Dendritic cell treated with granulocyte-macrophage colony-stimulating factor and Interleukin-4, amounts not matched to agents 40 ng/mL and 50 ng/mL, for 4 days (primary cell): ENCODE measurements at regions not wholly inside any gene's neighbourhood (a gene's known extent, or its start where the extent isn't known, plus 50 kb on each side); places are given as distances from the start of the nearest gene placed in this dataset.

Experiments
- H3K27ac Mint-ChIP-seq: one replicate; pipeline ENCODE4 v1.8.0; 2022; ENCODE audit warnings: mild to moderate bottlenecking, mixed read lengths
- H3K27me3 Mint-ChIP-seq: one replicate; pipeline ENCODE4 v1.8.0; 2022; ENCODE audit warnings: mild to moderate bottlenecking, mixed read lengths
- H3K36me3 Mint-ChIP-seq: one replicate; pipeline ENCODE4 v1.8.0; 2022; ENCODE audit warnings: low read depth, mixed read lengths
- H3K4me1 Mint-ChIP-seq: one replicate; pipeline ENCODE4 v1.8.0; 2022; ENCODE audit warnings: low read depth, mixed read lengths
- H3K4me3 Mint-ChIP-seq: one replicate; pipeline ENCODE4 v1.8.0; 2022; ENCODE audit warnings: mild to moderate bottlenecking, moderate library complexity, mixed read lengths
- H3K9me3 Mint-ChIP-seq: one replicate; pipeline ENCODE4 v1.8.0; 2022; ENCODE audit warnings: mixed read lengths
- intact Hi-C: fragments of 100-400 bp; cut with micrococcal nuclease; formaldehyde crosslinking; loops from one replicate; pipeline ENCODE4 v1.15.0; 2022

DNA sequence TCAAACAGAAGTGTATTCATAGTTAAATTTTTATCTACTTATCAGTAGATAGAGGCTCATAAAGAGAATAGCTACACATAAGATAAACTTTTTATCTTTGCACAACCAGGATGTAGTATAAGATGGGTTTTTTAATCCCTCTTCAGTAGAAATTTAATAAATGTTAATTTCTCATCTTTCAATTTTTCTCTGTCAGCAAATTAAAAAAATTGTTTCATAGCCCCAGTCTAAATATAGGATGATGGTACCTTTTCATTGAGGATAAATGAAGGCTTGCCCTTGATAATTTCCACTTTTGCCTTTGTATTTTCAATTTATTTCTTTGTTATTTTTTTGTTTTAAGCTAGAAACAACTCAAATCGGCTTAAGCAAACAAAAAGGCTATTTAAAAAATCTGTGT lies 251.2 kb upstream of the NOX3 start:
- H3K4me3 Mint-ChIP-seq, result no peak overlapping the region
- no peaks in the 10 kb centered on the region for H3K4me1 Mint-ChIP-seq
- no peaks in the 10 kb centered on the region for H3K36me3 Mint-ChIP-seq
- H3K27ac Mint-ChIP-seq, result no peak overlapping the region
- no peaks in the 10 kb centered on the region for H3K27me3 Mint-ChIP-seq
- H3K9me3 Mint-ChIP-seq, result peaks cover 16% of the 10 kb centered on the region
- intact Hi-C loops, result no loop called here

DNA sequence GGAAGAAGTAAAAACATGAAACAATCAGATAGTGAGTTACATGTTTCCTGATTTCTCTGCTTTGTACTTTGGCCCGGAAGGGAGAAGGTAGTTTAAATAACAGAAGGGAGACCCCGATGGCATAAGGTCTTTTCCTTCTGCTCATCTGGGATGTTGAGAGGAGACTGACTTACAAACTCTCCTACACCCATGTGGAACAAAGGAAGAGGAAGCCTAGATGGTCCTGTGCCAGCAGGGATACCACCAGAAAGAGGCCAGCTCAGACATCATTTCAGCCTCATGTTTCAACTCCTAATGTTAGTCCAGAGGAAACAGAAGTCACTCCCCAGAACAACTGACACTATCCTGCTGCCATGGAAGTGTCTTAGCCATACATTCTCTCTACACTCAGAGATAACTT lies 250.7 kb upstream of the NOX3 start:
- Mint-ChIP-seq H3K4me1 (no peaks in the 10 kb centered on the region), H3K36me3 (no peaks in the 10 kb centered on the region), H3K27me3 (no peaks in the 10 kb centered on the region)

DNA sequence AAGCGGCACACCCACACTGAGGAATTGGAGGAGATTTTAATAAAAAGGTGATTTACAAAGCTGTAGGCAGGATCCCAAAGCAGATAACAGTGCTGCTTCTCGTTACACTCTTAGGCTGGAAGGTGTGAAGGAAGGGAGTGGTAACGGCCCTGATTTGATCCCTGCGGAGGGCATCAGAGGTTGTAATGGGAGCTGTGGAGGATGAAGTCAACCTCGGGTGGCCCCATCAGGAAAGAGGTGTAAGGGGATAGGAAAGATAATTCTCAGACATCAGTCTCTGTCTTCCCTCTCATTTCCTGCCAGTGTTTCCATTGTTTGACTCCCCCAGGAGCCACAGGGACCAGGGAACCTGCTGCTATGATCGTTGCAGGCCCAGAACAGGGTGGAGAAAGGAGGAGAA lies 245.7 kb upstream of the NOX3 start:
- no peak overlapping the region for H3K27ac Mint-ChIP-seq
- H3K4me3 Mint-ChIP-seq, result no peak overlapping the region
- H3K9me3 Mint-ChIP-seq, result peaks cover 16% of the 10 kb centered on the region
- no peaks in the 10 kb centered on the region for H3K36me3 Mint-ChIP-seq
- H3K27me3 Mint-ChIP-seq, result no peaks in the 10 kb centered on the region
- no peaks in the 10 kb centered on the region for H3K4me1 Mint-ChIP-seq
- intact Hi-C loops, result no loop called here

More for the DNA sequence above, 250.7 kb upstream of the NOX3 start:
- H3K4me3 Mint-ChIP-seq, result no peak overlapping the region
- intact Hi-C loops, result no loop called here
- H3K27ac Mint-ChIP-seq, result no peak overlapping the region
- peaks cover 16% of the 10 kb centered on the region for H3K9me3 Mint-ChIP-seq

GRCh38 chr6:155695495-155695894 lies 239.9 kb upstream of the NOX3 start:
- intact Hi-C loops, result no loop called here
- H3K27me3 Mint-ChIP-seq, result no peaks in the 10 kb centered on the region
- no peak overlapping the region for H3K27ac Mint-ChIP-seq
- no peaks in the 10 kb centered on the region for H3K4me1 Mint-ChIP-seq
- no peaks in the 10 kb centered on the region for H3K36me3 Mint-ChIP-seq
- no peak overlapping the region for H3K4me3 Mint-ChIP-seq
- H3K9me3 Mint-ChIP-seq, result no peaks in the 10 kb centered on the region

- no peaks in the 10 kb centered on the region for H3K27me3 Mint-ChIP-seq
- no peaks in the 10 kb centered on the region for H3K36me3 Mint-ChIP-seq
- H3K4me3 Mint-ChIP-seq, result no peak overlapping the region
- intact Hi-C loops, result no loop called here
- no peaks in the 10 kb centered on the region for H3K4me1 Mint-ChIP-seq
- no peak overlapping the region for H3K27ac Mint-ChIP-seq
- no peaks in the 10 kb centered on the region for H3K9me3 Mint-ChIP-seq
Observed at GRCh38 chr6:155694419-155694790, 238.8 kb upstream of the NOX3 start.

DNA sequence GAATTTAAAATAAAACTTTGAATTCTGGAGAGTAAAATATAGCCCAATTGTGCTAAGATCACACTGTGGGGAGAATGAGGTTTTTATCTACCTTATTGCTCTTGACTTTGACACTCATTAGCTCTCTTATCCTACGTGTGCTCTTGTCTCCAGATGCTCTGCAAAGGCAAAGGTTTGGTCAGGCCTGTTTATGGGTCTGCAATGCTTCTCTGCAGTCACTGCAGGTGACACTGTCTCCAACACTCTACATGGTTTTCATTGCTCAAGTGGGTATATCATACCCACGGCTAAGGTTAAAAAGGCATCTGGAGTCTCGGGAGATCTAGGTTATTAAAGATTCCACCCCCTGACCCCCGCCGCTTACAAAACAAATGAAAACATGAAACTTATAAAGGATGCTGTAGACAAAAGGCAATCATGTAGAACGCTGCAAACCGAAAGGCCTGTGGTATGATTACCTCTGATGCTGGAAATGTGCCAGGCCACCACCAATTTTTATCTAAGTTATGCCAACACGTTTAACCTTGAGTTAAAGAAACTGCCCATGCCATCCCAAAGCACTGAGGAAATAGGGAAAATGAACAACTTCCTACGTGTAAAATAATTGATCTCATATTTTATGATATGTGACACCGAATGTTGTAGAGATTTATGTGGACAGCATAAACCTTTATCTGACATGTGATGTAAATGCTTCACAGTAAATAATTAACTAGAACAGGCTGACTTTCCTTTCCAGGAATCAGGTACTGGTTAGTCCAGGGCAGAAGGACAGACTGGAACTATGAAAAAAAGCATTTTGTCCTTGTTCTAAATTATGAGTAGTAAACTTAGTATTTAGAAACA lies 238.2 kb upstream of the NOX3 start:
- Mint-ChIP-seq H3K27me3 (no peaks in the 10 kb centered on the region), H3K4me3 (no peak overlapping the region), H3K4me1 (no peaks in the 10 kb centered on the region), H3K27ac (no peak overlapping the region), H3K9me3 (no peaks in the 10 kb centered on the region), H3K36me3 (no peaks in the 10 kb centered on the region)
- intact Hi-C loops, result no loop called here

DNA sequence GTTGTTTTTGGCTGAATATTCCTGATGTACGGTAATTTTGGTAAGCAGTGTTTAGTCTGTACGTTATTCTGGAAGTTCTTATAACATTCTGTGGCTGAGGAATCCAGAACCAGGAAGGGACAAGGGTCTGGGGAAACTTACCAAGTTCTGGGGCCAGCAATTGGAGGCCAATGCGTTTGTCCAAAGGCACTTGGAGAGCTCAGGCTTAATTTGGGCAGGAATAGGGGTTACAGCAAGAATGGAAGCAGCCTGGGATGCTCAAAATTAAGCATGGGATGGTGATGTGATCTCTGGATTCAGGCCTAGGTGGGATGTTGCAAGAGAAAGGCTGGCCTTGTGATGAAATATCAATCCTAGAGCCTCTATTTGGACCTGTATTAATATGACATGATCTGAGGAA lies 235.2 kb upstream of the NOX3 start:
- intact Hi-C loops, result no loop called here
- no peaks in the 10 kb centered on the region for H3K27me3 Mint-ChIP-seq
- no peaks in the 10 kb centered on the region for H3K4me1 Mint-ChIP-seq
- no peaks in the 10 kb centered on the region for H3K9me3 Mint-ChIP-seq
- no peak overlapping the region for H3K4me3 Mint-ChIP-seq
- H3K36me3 Mint-ChIP-seq, result no peaks in the 10 kb centered on the region
- no peak overlapping the region for H3K27ac Mint-ChIP-seq

- H3K4me3 Mint-ChIP-seq, result no peak overlapping the region
- no peaks in the 10 kb centered on the region for H3K9me3 Mint-ChIP-seq
- no peaks in the 10 kb centered on the region for H3K27me3 Mint-ChIP-seq
- intact Hi-C loops, result no loop called here
- no peaks in the 10 kb centered on the region for H3K4me1 Mint-ChIP-seq
- no peaks in the 10 kb centered on the region for H3K36me3 Mint-ChIP-seq
- H3K27ac Mint-ChIP-seq, result no peak overlapping the region
Observed at GRCh38 chr6:155687645-155688044, 232.0 kb upstream of the NOX3 start.

GRCh38 chr6:155684416-155685196 lies 229.0 kb upstream of the NOX3 start:
- no peaks in the 10 kb centered on the region for H3K9me3 Mint-ChIP-seq
- no peaks in the 10 kb centered on the region for H3K27me3 Mint-ChIP-seq
- H3K36me3 Mint-ChIP-seq, result no peaks in the 10 kb centered on the region
- no peak overlapping the region for H3K4me3 Mint-ChIP-seq
- no peak overlapping the region for H3K27ac Mint-ChIP-seq
- intact Hi-C loops, result no loop called here
- H3K4me1 Mint-ChIP-seq, result no peaks in the 10 kb centered on the region

DNA sequence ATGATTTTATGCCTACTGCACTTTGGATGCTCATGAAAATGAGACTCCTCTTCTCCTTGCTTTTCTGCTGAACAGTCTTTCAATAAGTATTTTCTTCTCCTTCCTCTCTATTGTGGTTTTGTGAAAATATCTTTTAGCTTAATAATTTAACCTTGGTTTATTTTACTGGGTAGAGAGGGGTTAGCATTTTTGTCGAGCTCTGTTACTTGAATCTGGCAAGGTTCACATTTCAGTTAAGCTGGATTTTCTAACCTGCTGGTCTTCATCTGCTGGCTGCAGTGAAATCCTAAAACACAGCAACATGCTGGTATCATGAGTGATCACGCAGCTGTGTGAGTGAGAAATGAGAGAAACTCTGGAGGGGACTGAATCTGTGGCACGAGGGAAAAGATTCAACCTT lies 222.7 kb upstream of the NOX3 start:
- H3K27ac Mint-ChIP-seq, result no peak overlapping the region
- H3K27me3 Mint-ChIP-seq, result no peaks in the 10 kb centered on the region
- intact Hi-C loops, result no loop called here
- H3K4me3 Mint-ChIP-seq, result no peak overlapping the region
- H3K4me1 Mint-ChIP-seq, result no peaks in the 10 kb centered on the region
- H3K9me3 Mint-ChIP-seq, result no peaks in the 10 kb centered on the region
- H3K36me3 Mint-ChIP-seq, result no peaks in the 10 kb centered on the region

- Mint-ChIP-seq H3K4me3 (no peak overlapping the region), H3K27me3 (no peaks in the 10 kb centered on the region), H3K4me1 (no peaks in the 10 kb centered on the region), H3K9me3 (no peaks in the 10 kb centered on the region), H3K36me3 (no peaks in the 10 kb centered on the region), H3K27ac (no peak overlapping the region)
- intact Hi-C loops, result no loop called here
Observed at GRCh38 chr6:155676346-155676745, 220.7 kb upstream of the NOX3 start.

DNA sequence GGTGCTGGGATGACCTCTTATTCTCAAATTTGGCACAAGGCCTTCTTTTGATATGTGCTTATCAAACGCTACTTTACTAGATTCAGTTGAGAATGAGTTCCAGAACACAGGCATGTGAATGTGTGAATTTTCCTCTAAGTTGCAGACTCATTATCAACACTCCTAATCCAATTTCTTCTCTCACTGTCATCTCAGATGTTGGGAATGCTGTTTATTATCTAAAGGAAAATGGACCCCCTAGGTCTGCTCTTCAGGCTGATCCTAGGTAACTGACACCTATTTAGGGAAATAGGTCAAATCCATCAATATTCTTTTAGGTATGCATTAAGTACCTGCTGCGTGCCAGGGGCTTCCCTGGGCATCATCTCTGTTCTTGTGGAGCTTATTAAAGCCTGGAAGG lies 215.0 kb upstream of the NOX3 start:
- no peak overlapping the region for H3K27ac Mint-ChIP-seq
- no peaks in the 10 kb centered on the region for H3K27me3 Mint-ChIP-seq
- peaks cover 23% of the 10 kb centered on the region for H3K9me3 Mint-ChIP-seq
- H3K4me3 Mint-ChIP-seq, result no peak overlapping the region
- no peaks in the 10 kb centered on the region for H3K4me1 Mint-ChIP-seq
- intact Hi-C loops, result no loop called here
- H3K36me3 Mint-ChIP-seq, result no peaks in the 10 kb centered on the region

GRCh38 chr6:155660251-155660977 lies 204.8 kb upstream of the NOX3 start:
- peaks cover 19% of the 10 kb centered on the region for H3K9me3 Mint-ChIP-seq
- intact Hi-C loops, result no loop called here
- no peaks in the 10 kb centered on the region for H3K27me3 Mint-ChIP-seq
- no peak overlapping the region for H3K27ac Mint-ChIP-seq
- H3K4me3 Mint-ChIP-seq, result no peak overlapping the region
- no peaks in the 10 kb centered on the region for H3K36me3 Mint-ChIP-seq
- H3K4me1 Mint-ChIP-seq, result no peaks in the 10 kb centered on the region

- no peaks in the 10 kb centered on the region for H3K4me1 Mint-ChIP-seq
- intact Hi-C loops, result no loop called here
- H3K9me3 Mint-ChIP-seq, result peaks cover 33% of the 10 kb centered on the region
- no peak overlapping the region for H3K27ac Mint-ChIP-seq
- no peaks in the 10 kb centered on the region for H3K36me3 Mint-ChIP-seq
- H3K4me3 Mint-ChIP-seq, result no peak overlapping the region
- H3K27me3 Mint-ChIP-seq, result no peaks in the 10 kb centered on the region
Observed at GRCh38 chr6:155656024-155656423, 200.4 kb upstream of the NOX3 start.
